SK-N-SH (cell line): ENCODE measurements at regions not wholly inside any gene's neighbourhood (a gene's known extent, or its start where the extent isn't known, plus 50 kb on each side); places are given as distances from the start of the nearest gene placed in this dataset.

Experiments used
- CTCF ChIP-seq: fragments of 200-600 bp; sonication (generic); IDR thresholded peaks from 2 replicates; pipeline ENCODE4 v1.6.1; 2017; ENCODE audit warnings: antibody characterized with exemption, mild to moderate bottlenecking, moderate library complexity
- EP300 ChIP-seq, 2 experiments: IDR thresholded peaks; 2 replicates each; pipeline versions ENCODE4 v1.4.0 to v1.6.1; 2012; ENCODE audit warnings: borderline replicate concordance in 1 of 2, low read depth in 1 of 2, low read length in 1 of 2
- MEF2A ChIP-seq: IDR thresholded peaks from 2 replicates; pipeline ENCODE4 v1.4.0; 2012; ENCODE audit warnings: low read depth, borderline replicate concordance
- POLR2AphosphoS5 ChIP-seq: IDR thresholded peaks from 2 replicates; pipeline ENCODE4 v1.6.1; 2012; ENCODE audit warnings: low read depth, low read length
- RAD21 ChIP-seq: IDR thresholded peaks from 2 replicates; pipeline ENCODE4 v1.6.1; 2012; ENCODE audit warnings: mild to moderate bottlenecking, low read length
- RFX5 ChIP-seq: IDR thresholded peaks from 2 replicates; pipeline ENCODE4 v1.6.1; 2012; ENCODE audit warnings: mild to moderate bottlenecking, improper control_type of control experiment, low read length
- TAF1 ChIP-seq: IDR thresholded peaks from 2 replicates; pipeline ENCODE4 v1.6.1; 2012; ENCODE audit warnings: low read depth, mild to moderate bottlenecking, low read length, moderate library complexity, borderline replicate concordance
- TCF12 ChIP-seq: IDR thresholded peaks from 2 replicates; pipeline ENCODE4 v1.4.0; 2012
- YY1 ChIP-seq: IDR thresholded peaks from 2 replicates; pipeline ENCODE4 v1.4.0; 2012; ENCODE audit warnings: low read depth, mild to moderate bottlenecking

- no peak for TF ChIP-seq EP300 (IDR thresholded peaks at IDR 0.05; ENCODE audit: borderline replicate concordance in 1 of 2, low read depth in 1 of 2, low read length in 1 of 2)
- TF ChIP-seq CTCF: no peak
- no peak for TF ChIP-seq TCF12
- no peak for TF ChIP-seq RAD21
- TF ChIP-seq TAF1: no peak
- no peak for TF ChIP-seq YY1
- TF ChIP-seq RFX5: no peak
- TF ChIP-seq POLR2AphosphoS5: no peak
- TF ChIP-seq MEF2A: no peak
These were observed 352.5 kb upstream of the ADGRL3 start for GRCh38 chr4:60847614-60848013.
